Stimulated activated naive CD8-positive, alpha-beta T cell treated with anti-CD3 and anti-CD28 coated beads, Interleukin-15, amount 100 ng/mL, for 72 hours (primary cell): ENCODE measurements at regions not wholly inside any gene's neighbourhood (a gene's known extent, or its start where the extent isn't known, plus 50 kb on each side); places are given as distances from the start of the nearest gene placed in this dataset.

Experiments used
- ATAC-seq: fragments of 150-1000 bp; cut with Tn5 transposase; 2 replicates; pipeline ENCODE4 v1.10.0; 2021; ENCODE audit warnings: mild to moderate bottlenecking, moderate library complexity
- DNase-seq, 2 donors: peaks; one replicate each; pipeline ENCODE4 v3.0.0; 2021 to 2022
- H3K27ac Mint-ChIP-seq, 2 donors: one replicate each; pipeline ENCODE4 v1.8.0; 2022; ENCODE audit warnings: mild to moderate bottlenecking in 2 of 2, mixed read lengths in 2 of 2, moderate library complexity in 2 of 2
- H3K27me3 Mint-ChIP-seq: one replicate; pipeline ENCODE4 v1.8.0; 2022; ENCODE audit warnings: mixed read lengths
- H3K4me1 Mint-ChIP-seq: one replicate; pipeline ENCODE4 v1.8.0; 2022; ENCODE audit warnings: mild to moderate bottlenecking, mixed read lengths
- H3K4me3 Mint-ChIP-seq, 2 donors: one replicate each; pipeline ENCODE4 v1.8.0; 2022; ENCODE audit warnings: mild to moderate bottlenecking in 2 of 2, mixed read lengths in 2 of 2, moderate library complexity in 1 of 2
- H3K9me3 Mint-ChIP-seq, 2 donors: one replicate each; pipeline ENCODE4 v1.8.0; 2022; ENCODE audit warnings: mixed read lengths in 2 of 2

DNA sequence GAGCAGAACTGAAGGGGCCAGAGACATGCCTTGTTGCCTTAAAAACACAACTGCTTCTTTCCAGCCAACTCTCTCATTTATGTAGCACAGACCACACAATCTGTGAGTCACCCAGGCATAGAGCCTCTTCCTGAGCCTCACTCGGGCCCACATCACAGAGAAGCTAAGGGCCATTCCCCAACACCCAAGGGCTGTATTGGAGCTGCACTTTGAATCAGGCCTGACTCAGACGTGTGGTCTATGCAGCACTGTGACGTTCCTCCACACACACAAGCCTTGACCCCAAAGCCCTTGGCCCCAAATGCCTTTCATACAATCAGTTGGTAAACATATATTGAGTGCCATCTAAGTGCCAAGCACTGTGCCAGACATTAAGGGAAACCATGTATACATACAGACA lies 308.9 kb upstream of the DYNLRB2 start:
- no peak overlapping the region for H3K27ac Mint-ChIP-seq
- peaks cover 3 to 4% of the 10 kb centered on the region in 2 donors for H3K9me3 Mint-ChIP-seq
- peak; percentile 83 for ATAC-seq
- peak in 1 of 2 donors; percentile 13 for DNase-seq
- H3K27me3 Mint-ChIP-seq, result no peaks in the 10 kb centered on the region
- no peak overlapping the region for H3K4me3 Mint-ChIP-seq
- H3K4me1 Mint-ChIP-seq, result no peaks in the 10 kb centered on the region

- no peaks in the 10 kb centered on the region for H3K4me1 Mint-ChIP-seq
These were observed 309.7 kb upstream of the DYNLRB2 start for GRCh38 chr16:80231121-80231520.

DNA sequence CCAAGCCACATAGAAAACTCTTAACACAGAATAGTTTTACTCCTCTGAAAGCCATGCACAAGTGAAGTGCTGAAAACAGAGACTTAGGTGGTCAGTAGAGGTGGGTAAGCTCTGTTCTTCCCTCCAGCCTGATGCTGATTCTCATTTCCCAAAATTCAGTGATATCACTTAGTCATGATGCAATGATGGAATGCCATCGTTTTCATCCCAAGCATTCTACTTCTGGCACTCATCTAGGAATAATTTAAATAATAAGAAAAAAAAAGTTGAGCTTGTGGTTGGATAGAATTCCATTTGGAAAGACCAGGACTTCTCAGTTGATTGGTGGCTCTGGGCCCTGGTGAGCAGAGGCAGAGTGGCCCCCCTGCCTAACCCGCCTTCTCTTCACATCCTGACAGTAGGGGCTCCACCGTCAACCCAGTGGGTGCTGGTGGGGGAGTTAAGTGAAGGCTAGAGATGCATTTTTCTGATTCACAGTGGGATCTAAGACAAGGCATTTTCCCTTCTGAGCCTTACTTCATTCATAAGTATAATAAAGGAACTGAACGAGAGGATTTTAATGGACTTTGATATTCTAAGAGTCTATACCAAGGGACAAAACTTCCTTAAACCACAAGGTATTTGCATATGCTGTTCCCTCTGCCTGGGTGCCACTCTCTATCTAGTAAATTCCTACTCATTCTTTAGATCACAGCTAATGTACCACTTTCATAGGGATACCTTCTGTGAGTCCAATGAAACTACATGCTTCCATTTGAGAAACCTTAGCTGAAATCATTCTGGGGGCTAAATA lies 310.3 kb upstream of the DYNLRB2 start:
- H3K9me3 Mint-ChIP-seq, result peaks cover 13 to 15% of the 10 kb centered on the region in 2 donors
- H3K4me3 Mint-ChIP-seq, result no peak overlapping the region
- DNase-seq (no peak), ATAC-seq (no peak)
- no peaks in the 10 kb centered on the region for H3K27me3 Mint-ChIP-seq
- no peak overlapping the region for H3K27ac Mint-ChIP-seq
- H3K4me1 Mint-ChIP-seq, result no peaks in the 10 kb centered on the region

More at GRCh38 chr16:80231121-80231520, 309.7 kb upstream of the DYNLRB2 start:
- no peak for DNase-seq
- Mint-ChIP-seq H3K4me3 (no peak overlapping the region), H3K27me3 (no peaks in the 10 kb centered on the region), H3K9me3 (peaks cover 10 to 11% of the 10 kb centered on the region in 2 donors), H3K27ac (no peak overlapping the region)
- ATAC-seq, result no peak

- DNase-seq (no peak), ATAC-seq (no peak)
- Mint-ChIP-seq H3K4me3 (no peak overlapping the region), H3K27ac (no peak overlapping the region), H3K9me3 (peaks cover 13 to 23% of the 10 kb centered on the region in 2 donors), H3K27me3 (peaks cover 9% of the 10 kb centered on the region), H3K4me1 (no peaks in the 10 kb centered on the region)
These were observed 314.3 kb upstream of the DYNLRB2 start for GRCh38 chr16:80226499-80226898.

DNA sequence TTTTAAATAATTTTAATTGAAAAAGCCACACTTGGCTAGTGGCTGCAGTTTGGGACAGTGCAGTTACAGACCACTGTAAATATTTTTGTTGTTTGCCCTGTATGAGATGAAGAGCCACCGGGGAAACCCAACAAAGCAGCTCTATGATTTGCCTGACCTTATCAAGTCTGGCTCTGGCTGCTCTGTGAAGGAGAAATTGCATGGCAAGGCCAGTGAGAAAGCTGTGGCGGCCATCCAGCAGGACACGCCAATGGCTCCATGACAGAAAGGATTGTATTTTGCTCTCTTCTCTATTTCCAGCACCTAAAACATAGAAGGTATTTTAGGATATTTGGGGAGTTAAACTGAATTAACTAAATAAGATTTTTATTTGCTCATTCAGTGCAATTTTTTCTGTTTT lies 330.0 kb upstream of the DYNLRB2 start:
- Mint-ChIP-seq H3K4me3 (no peak overlapping the region), H3K9me3 (peaks cover 0 to 8% of the 10 kb centered on the region in 2 donors), H3K27ac (no peak overlapping the region), H3K27me3 (peaks cover 14% of the 10 kb centered on the region), H3K4me1 (no peaks in the 10 kb centered on the region)
- DNase-seq (no peak), ATAC-seq (no peak)

GRCh38 chr16:80208743-80209142 lies 332.1 kb upstream of the DYNLRB2 start:
- H3K4me1 Mint-ChIP-seq, result no peaks in the 10 kb centered on the region
- peaks cover 13% of the 10 kb centered on the region for H3K27me3 Mint-ChIP-seq
- H3K4me3 Mint-ChIP-seq, result no peak overlapping the region
- peaks cover 0 to 4% of the 10 kb centered on the region in 2 donors for H3K9me3 Mint-ChIP-seq
- ATAC-seq (no peak), DNase-seq (no peak)
- no peak overlapping the region for H3K27ac Mint-ChIP-seq

- DNase-seq (no peak), ATAC-seq (no peak)
- Mint-ChIP-seq H3K27ac (no peak overlapping the region), H3K27me3 (peaks cover 7% of the 10 kb centered on the region), H3K4me3 (no peak overlapping the region), H3K9me3 (no peaks in the 10 kb centered on the region), H3K4me1 (no peaks in the 10 kb centered on the region)
These were observed 332.8 kb upstream of the DYNLRB2 start for GRCh38 chr16:80208015-80208414.

DNA sequence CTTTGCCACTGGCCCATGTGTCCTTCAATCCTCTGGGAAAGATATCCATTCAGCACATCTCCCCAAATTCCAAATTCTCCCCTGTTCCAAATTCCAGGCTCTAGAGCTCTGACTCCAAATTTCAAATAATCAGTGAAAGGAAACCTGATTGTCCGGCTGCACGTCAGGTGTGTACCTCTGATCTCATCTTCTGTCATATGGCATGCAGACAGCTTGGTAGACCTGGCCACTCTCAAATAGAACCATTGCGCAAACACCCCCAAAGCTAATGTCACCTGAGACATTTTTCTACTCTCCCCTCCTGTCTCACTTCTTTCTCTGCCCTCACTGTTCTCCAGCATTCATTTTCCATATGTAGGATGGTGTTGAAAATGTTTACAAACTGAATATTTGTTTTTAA lies 337.0 kb upstream of the DYNLRB2 start:
- H3K4me1 Mint-ChIP-seq, result no peaks in the 10 kb centered on the region
- H3K27me3 Mint-ChIP-seq, result peaks cover 7% of the 10 kb centered on the region
- ATAC-seq (no peak), DNase-seq (no peak)
- H3K4me3 Mint-ChIP-seq, result no peak overlapping the region
- no peak overlapping the region for H3K27ac Mint-ChIP-seq
- peaks cover 5 to 8% of the 10 kb centered on the region in 2 donors for H3K9me3 Mint-ChIP-seq

GRCh38 chr16:80202831-80203413 lies 337.9 kb upstream of the DYNLRB2 start:
- Mint-ChIP-seq H3K27me3 (peaks cover 7% of the 10 kb centered on the region), H3K9me3 (peaks cover 5 to 8% of the 10 kb centered on the region in 2 donors), H3K27ac (no peak overlapping the region), H3K4me3 (no peak overlapping the region), H3K4me1 (no peaks in the 10 kb centered on the region)
- DNase-seq, result no peak
- ATAC-seq, result no peak

DNA sequence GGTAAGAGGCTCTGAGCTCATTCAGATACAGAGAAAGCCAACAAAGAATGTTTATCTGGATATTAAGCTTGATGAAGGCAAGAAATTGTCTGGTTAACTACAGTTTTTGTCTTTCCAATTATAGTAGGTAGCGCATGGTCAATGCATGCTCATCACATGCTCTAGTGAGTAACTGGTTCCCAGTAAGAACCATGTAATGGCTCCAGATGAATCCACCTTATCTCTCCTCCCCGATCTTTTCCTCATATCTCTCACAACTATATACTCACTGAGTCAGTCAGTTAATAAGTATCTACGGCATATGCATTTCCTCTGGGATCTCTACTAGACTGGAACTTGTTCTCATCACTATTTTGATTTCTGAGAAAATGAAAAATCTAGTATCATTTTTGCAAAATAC lies 340.7 kb upstream of the DYNLRB2 start:
- H3K9me3 Mint-ChIP-seq, result peaks cover 8% of the 10 kb centered on the region in 2 donors

DNA sequence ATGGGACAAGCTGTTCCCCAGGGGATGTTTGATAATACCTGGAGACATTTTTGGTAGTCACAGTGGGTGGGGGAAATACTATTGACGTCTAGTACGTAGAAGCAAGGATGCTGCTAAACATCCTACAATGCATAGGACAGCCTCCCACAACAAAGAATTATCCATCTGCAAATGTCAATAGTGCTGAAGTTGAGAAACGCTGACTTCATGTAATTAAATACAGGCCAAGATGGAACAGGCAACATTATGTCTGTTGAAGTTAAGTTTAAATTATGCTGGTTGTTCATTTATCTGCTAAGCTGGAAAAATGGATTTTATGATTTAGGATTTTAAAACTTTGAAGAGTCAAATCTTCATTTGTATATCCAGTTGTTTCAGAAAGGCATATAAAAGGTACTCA lies 341.2 kb upstream of the DYNLRB2 start:
- ATAC-seq (no peak), DNase-seq (no peak)
- no peaks in the 10 kb centered on the region for H3K4me1 Mint-ChIP-seq
- H3K27ac Mint-ChIP-seq, result no peak overlapping the region
- no peak overlapping the region for H3K4me3 Mint-ChIP-seq
- H3K27me3 Mint-ChIP-seq, result no peaks in the 10 kb centered on the region
- H3K9me3 Mint-ChIP-seq, result peaks cover 8% of the 10 kb centered on the region in 2 donors

More for the DNA sequence above, 340.7 kb upstream of the DYNLRB2 start:
- no peak overlapping the region for H3K27ac Mint-ChIP-seq
- no peaks in the 10 kb centered on the region for H3K27me3 Mint-ChIP-seq
- ATAC-seq (no peak), DNase-seq (no peak)
- no peak overlapping the region for H3K4me3 Mint-ChIP-seq
- no peaks in the 10 kb centered on the region for H3K4me1 Mint-ChIP-seq

DNA sequence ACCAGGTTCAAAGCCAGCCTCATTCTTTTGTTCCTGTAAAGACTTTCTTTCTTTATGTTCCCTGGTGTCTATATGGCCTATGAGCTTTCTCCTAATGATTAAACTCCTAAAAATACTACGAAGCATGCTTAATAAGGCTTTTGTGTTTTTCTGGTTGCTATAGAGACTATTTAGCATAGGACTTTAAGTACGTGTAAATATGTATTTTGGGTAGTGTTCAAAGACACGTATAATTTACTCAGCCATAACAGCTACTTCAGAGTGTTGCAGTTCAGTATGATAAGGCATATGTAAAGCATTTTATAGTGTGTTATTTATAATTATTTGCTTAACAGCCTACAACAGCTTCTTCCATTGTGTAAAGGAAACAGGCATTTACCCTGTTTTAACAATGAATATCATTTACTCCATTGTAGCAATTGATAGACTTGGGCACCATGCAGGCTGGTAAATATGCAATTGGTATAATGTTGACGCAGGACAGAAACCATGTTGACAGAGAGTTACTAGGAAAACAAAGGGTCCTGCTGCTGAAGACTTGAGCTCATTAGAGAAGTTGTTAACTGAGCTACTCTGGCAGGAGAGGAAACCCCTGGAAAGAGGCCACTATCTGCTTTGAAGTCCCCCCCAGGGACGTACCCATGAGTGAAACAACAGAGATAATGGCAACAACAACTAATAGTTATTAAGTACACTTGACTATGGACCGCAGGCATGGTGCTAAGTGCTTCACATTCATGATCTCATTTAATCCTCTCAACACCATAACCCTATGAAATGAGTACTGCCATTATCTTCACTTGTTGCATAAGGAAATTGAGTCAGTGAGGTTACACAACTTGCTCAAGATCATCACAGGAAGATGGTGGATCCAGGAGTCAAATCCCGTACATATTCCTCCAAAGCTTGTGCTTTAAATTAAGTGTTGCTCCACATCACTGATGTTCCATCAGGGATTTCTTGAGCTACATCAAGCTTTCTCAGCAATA lies 342.2 kb upstream of the DYNLRB2 start:
- peaks cover 8% of the 10 kb centered on the region in 2 donors for H3K9me3 Mint-ChIP-seq
- no peak for ATAC-seq

DNA sequence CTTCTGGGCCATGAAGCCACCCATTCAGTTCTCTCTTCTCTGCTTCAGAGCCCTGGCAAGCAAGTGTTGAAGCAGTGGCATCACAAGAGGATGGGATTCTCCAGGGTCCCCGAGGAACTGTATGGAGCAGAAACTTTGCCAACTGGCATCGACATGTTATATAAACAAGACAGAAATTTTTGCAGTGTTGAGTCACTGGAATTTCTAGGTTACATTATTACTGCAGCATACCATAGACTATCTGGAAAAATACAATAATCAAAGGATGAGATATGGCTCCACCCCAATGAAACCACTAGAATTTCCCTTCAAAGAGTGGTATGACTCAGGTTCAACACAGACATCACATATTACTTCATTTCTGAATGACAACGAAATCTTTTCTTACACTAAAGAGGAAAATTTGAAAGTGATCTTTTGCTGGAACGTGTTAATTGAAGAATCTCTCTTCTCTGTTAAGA lies 343.0 kb upstream of the DYNLRB2 start:
- peaks cover 8% of the 10 kb centered on the region in 2 donors for H3K9me3 Mint-ChIP-seq
- no peaks in the 10 kb centered on the region for H3K27me3 Mint-ChIP-seq
- ATAC-seq (no peak), DNase-seq (no peak)
- H3K4me1 Mint-ChIP-seq, result no peaks in the 10 kb centered on the region
- no peak overlapping the region for H3K4me3 Mint-ChIP-seq
- no peak overlapping the region for H3K27ac Mint-ChIP-seq

More for the DNA sequence above, 342.2 kb upstream of the DYNLRB2 start:
- Mint-ChIP-seq H3K27ac (no peak overlapping the region), H3K27me3 (no peaks in the 10 kb centered on the region), H3K4me1 (no peaks in the 10 kb centered on the region), H3K4me3 (no peak overlapping the region)
- no peak for DNase-seq

- H3K4me1 Mint-ChIP-seq, result no peaks in the 10 kb centered on the region
These were observed 348.9 kb upstream of the DYNLRB2 start for GRCh38 chr16:80191928-80192327.

GRCh38 chr16:80189476-80190175 lies 351.2 kb upstream of the DYNLRB2 start:
- no peak for ATAC-seq
- Mint-ChIP-seq H3K4me3 (no peak overlapping the region), H3K27me3 (peaks cover 10% of the 10 kb centered on the region), H3K9me3 (peaks cover 0 to 5% of the 10 kb centered on the region in 2 donors), H3K27ac (no peak overlapping the region), H3K4me1 (no peaks in the 10 kb centered on the region)
- DNase-seq, result no peak

More at GRCh38 chr16:80191928-80192327, 348.9 kb upstream of the DYNLRB2 start:
- ATAC-seq (no peak), DNase-seq (no peak)
- Mint-ChIP-seq H3K4me3 (no peak overlapping the region), H3K27ac (no peak overlapping the region), H3K9me3 (peaks cover 4 to 5% of the 10 kb centered on the region in 2 donors), H3K27me3 (peaks cover 10% of the 10 kb centered on the region)
